Activated CD4-positive, alpha-beta memory T cell treated with anti-CD3 and anti-CD28 coated beads, Interleukin-2, amount 10 ng/mL, durations not matched to agents 7 days and 5 days (primary cell): ENCODE measurements at regions not wholly inside any gene's neighbourhood (a gene's known extent, or its start where the extent isn't known, plus 50 kb on each side); places are given as distances from the start of the nearest gene placed in this dataset.
A peak's percentile ranks its signal among the peaks of the same experiment; 100 is the strongest.

ENCODE experiments used
- CTCF ChIA-PET: fragments of 350-600 bp; sonication (Branson Sonifier 250); formaldehyde crosslinking; loops from one replicate; lab custom pipeline; 2021; ENCODE audit warnings: antibody characterized with exemption, inconsistent platforms; lab: Charles Lee
- POLR2A ChIA-PET: fragments of 350-600 bp; sonication (Branson Sonifier 250); formaldehyde crosslinking; loops from one replicate; lab custom pipeline; 2021; ENCODE audit warnings: antibody characterized with exemption; lab: Charles Lee
- DNase-seq: peaks from one replicate; pipeline ENCODE4 v3.0.0-alpha.2; 2020
- H3K27ac Mint-ChIP-seq: one replicate; pipeline ENCODE4 v1.8.0; 2021; ENCODE audit warnings: mild to moderate bottlenecking, mixed read lengths
- H3K27me3 Mint-ChIP-seq: one replicate; pipeline ENCODE4 v1.8.0; 2021; ENCODE audit warnings: mixed read lengths
- H3K36me3 Mint-ChIP-seq: one replicate; pipeline ENCODE4 v1.8.0; 2021; ENCODE audit warnings: low read depth, mixed read lengths
- H3K4me1 Mint-ChIP-seq: one replicate; pipeline ENCODE4 v1.8.0; 2021; ENCODE audit warnings: mixed read lengths
- H3K4me3 Mint-ChIP-seq: one replicate; pipeline ENCODE4 v1.8.0; 2021; ENCODE audit warnings: mild to moderate bottlenecking, mixed read lengths
- H3K9me3 Mint-ChIP-seq: one replicate; pipeline ENCODE4 v1.8.0; 2021; ENCODE audit warnings: mixed read lengths

- CTCF ChIA-PET: no interaction called here
- Mint-ChIP-seq H3K9me3 (no peaks in the 10 kb centered on the region), H3K27ac (no peak overlapping the region), H3K4me1 (peaks cover 9% of the 10 kb centered on the region), H3K27me3 (peaks cover 15% of the 10 kb centered on the region), H3K4me3 (no peak overlapping the region), H3K36me3 (no peaks in the 10 kb centered on the region)
- POLR2A ChIA-PET: no interaction called here
- no peak for DNase-seq
These were observed 321.4 kb upstream of the TNRC6C start for GRCh38 chr17:77636835-77637817.

DNA sequence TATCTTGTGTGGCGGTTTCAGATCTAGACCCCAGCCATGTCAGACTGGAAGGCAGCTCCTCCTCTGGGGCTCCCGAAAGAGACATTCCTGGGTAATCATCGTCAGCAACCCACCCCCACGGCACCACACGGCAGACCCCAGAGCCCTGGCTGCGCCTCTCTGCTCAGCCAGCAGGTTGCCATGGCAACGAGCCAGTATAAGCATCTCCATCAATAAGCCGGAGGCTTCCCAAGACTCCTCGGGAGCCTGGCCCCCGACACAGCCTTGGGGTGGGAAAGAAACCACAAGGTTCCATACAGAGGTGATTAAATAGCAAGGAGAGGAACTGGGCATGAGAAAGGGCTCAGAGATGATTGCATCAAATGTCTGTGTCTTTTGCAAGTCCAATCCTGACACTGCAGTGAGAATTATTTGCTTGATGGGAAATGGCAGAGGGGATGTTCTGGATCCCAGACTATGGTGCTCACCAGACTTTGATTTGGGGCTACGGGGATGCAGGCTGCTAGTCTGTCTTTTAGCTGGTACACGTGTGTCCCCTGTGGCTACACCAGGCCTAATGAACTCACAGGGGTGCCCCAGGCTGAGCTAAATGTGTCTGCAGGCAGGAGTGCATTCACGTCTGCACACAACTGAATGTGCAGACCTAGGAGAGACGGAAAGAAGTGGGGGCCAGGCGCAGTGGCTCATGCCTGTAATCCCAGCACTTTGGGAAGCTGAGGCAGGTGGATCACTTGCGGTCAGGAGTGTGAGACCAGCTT, 320.5 kb upstream of the TNRC6C start:
- no peaks in the 10 kb centered on the region for H3K9me3 Mint-ChIP-seq
- DNase-seq: no peak
- H3K27me3 Mint-ChIP-seq: peaks cover 15% of the 10 kb centered on the region
- H3K36me3 Mint-ChIP-seq: no peaks in the 10 kb centered on the region
- peaks cover 9% of the 10 kb centered on the region for H3K4me1 Mint-ChIP-seq
- ChIA-PET CTCF (no interaction called here), POLR2A (no interaction called here)
- H3K4me3 Mint-ChIP-seq: no peak overlapping the region
- H3K27ac Mint-ChIP-seq: no peak overlapping the region

DNA sequence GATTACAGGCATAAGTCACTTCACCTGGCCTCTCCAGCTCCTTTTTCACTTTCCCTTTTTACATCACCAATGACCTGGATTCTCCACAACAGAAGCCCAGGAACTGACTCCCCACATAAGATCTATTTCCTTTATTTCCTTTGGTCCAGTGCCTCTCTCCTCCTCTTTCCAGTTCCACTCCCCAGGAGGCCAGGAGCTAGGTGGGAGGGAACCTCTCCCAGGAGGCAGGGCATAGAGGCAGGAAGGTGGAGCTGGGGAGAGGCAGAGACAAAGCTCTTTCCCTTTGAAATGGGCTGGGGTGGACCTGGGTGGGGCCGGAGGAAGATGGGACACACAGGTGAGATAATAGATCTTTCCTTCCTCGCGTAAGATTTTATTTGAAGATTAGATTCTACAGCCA, 318.3 kb upstream of the TNRC6C start:
- Mint-ChIP-seq H3K4me1 (peaks cover 13% of the 10 kb centered on the region), H3K36me3 (no peaks in the 10 kb centered on the region), H3K27me3 (peaks cover 15% of the 10 kb centered on the region), H3K4me3 (no peak overlapping the region), H3K9me3 (no peaks in the 10 kb centered on the region), H3K27ac (no peak overlapping the region)
- no peak for DNase-seq
- POLR2A ChIA-PET: interaction anchor here (0.8 to 1.5 kb wide), 2 partner anchors 10 to 317 kb away, joined by 3 to 4 read pairs; no protein-coding TSS in a partner anchor
- CTCF ChIA-PET: no interaction called here

GRCh38 chr17:77640916-77641605, 317.4 kb upstream of the TNRC6C start:
- DNase-seq: no peak
- CTCF ChIA-PET: no interaction called here
- H3K27ac Mint-ChIP-seq: peak overlapping the region; percentile 18
- peaks cover 20% of the 10 kb centered on the region for H3K4me1 Mint-ChIP-seq
- POLR2A ChIA-PET: interaction anchor here (0.8 to 1.5 kb wide), 2 partner anchors 9 to 316 kb away, joined by 3 to 4 read pairs; no protein-coding TSS in a partner anchor
- H3K27me3 Mint-ChIP-seq: peaks cover 15% of the 10 kb centered on the region
- no peaks in the 10 kb centered on the region for H3K36me3 Mint-ChIP-seq
- H3K4me3 Mint-ChIP-seq: no peak overlapping the region
- no peaks in the 10 kb centered on the region for H3K9me3 Mint-ChIP-seq

- Mint-ChIP-seq H3K4me1 (peaks cover 24% of the 10 kb centered on the region), H3K27ac (no peak overlapping the region), H3K9me3 (no peaks in the 10 kb centered on the region), H3K36me3 (no peaks in the 10 kb centered on the region), H3K27me3 (peaks cover 15% of the 10 kb centered on the region), H3K4me3 (no peak overlapping the region)
- ChIA-PET POLR2A (no interaction called here), CTCF (no interaction called here)
- DNase-seq: no peak
These were observed 316.8 kb upstream of the TNRC6C start for GRCh38 chr17:77641718-77642117.

DNA sequence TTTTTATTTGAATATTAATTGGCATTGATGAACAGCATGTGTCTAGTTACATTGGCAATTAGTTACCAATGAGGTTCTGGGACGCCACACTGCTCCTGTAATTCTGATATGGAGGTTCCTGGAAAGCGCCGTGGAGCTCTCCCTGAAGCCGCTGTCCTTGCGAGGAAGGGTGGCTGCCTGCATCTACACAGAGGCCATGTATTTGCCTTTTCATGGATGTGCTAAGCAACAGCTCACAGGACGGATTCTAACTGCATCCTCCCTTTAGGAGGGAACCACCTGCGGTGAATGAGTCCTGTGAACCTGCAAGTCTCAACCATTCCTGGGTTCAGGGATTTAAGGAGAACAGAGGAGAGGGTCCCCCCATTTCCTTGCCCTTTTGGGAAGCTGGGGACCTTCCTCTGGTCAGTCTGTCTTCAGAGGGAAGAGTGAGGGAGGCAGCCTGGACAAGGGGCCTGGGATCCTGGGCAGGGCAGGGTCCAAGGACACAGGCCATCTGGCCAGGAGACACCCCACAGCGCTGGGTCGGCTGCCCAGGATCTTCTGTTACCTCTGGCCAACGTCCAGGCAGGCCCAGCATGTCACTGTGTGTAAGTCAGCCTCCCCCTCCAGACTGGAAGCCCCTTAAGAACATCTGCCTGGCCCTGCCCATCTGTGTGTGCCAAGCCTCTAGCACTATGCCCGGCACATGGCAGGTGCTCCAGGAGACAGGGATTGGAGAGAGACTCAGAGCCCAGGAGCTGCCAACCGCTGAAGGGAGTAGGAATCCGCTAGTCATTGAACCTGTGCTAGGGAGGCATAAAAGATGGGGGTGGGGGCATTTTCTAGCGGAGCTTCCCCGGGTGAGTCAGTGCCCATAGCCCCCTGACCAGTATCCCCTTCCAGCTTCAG, 314.1 kb upstream of the TNRC6C start:
- ChIA-PET CTCF (interaction anchor here (1.0 to 2.9 kb wide), 5 partner anchors 22 to 214 kb away, joined by 3 to 15 read pairs (median 4); no protein-coding TSS in a partner anchor), POLR2A (interaction anchor here (0.6 to 4.1 kb wide), 9 partner anchors 9 to 338 kb away, joined by 3 to 62 read pairs (median 4); partner anchors contain the start of gene TNRC6C)
- no peaks in the 10 kb centered on the region for H3K9me3 Mint-ChIP-seq
- peak overlapping the region; percentile 58 for H3K4me3 Mint-ChIP-seq
- peaks cover 2% of the 10 kb centered on the region for H3K36me3 Mint-ChIP-seq
- peaks cover 13% of the 10 kb centered on the region for H3K27me3 Mint-ChIP-seq
- peak; percentile 12 for DNase-seq
- H3K4me1 Mint-ChIP-seq: peaks cover 34% of the 10 kb centered on the region
- peak overlapping the region; percentile 81 for H3K27ac Mint-ChIP-seq

DNA sequence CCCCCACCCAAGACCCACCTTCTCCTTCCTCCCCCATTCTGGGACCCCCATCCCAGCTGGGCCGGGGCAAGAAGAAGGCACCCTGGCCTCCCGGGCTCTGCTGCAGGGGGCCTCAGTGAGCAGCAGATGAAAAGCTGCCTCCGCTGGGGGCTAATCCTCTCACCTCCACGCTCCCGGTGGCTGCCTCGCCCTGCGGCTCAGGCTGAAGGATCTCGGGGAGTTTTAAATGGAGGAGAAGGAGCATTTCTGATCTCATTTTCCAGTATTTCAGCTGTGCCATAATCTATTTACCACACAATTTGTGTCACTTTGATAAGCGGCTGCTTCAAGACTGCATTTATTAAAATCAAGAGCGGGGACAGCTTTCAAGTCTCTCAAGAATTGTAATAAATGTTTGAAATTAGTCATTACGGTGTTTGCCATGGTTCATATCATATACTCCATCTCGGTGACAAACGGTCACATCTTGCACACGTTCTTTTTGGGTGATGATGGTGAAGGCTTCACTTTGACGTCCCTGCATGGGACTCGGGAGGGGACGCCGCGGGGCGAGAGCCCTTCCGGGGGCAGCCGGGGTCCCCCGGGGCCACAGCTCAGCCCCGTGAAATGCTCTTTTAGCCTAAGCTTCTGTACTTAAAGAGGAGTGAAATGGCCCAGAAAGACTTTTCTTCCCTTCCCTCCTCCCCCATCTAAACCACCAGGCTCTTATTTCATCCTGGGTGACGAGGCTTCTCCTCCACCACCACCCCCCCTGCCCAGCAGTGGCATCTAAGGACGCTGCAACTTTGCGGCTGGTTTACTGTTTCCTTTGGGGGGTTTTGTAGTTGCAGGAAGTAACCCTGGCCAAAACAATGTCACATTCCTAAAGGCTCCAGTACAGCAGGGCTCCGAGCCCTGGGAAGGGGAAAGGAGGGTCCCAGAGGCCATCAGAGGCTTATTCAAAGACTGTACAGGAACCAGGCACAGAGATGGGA, 313.1 kb upstream of the TNRC6C start:
- DNase-seq: peak; percentile 72
- Mint-ChIP-seq H3K27me3 (peaks cover 10% of the 10 kb centered on the region), H3K4me1 (peaks cover 43% of the 10 kb centered on the region), H3K4me3 (peak overlapping the region; percentile 58), H3K36me3 (peaks cover 2% of the 10 kb centered on the region), H3K27ac (peak overlapping the region; percentile 89), H3K9me3 (no peaks in the 10 kb centered on the region)
- ChIA-PET POLR2A (interaction anchor here (0.6 to 4.1 kb wide), 9 partner anchors 9 to 337 kb away, joined by 3 to 62 read pairs (median 4); partner anchors contain the start of gene TNRC6C), CTCF (interaction anchor here (0.5 to 2.9 kb wide), 6 partner anchors 21 to 1408 kb away, joined by 3 to 15 read pairs (median 4); no protein-coding TSS in a partner anchor)

DNA sequence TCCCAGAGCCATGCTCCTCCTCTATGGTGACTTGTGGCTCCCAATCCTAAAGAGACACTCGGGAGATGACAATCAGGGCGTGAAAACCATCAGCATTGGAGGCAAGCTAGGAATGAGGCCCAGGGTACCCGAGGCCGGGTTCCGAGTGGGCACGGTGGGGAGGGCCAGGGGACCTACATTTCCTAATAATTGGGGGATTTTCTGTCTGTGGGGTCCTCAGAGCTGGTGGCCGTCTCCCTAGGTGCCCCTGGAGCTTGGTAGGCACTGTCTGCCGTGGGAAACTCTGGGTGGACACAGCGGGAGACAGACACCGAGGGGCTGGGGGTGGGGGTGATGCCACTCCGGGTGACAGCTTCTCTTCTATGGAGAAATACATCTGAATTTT, 312.5 kb upstream of the TNRC6C start:
- CTCF ChIA-PET: interaction anchor here (1.4 to 2.9 kb wide), 2 partner anchors 20 to 216 kb away, joined by 3 to 15 read pairs; no protein-coding TSS in a partner anchor
- H3K36me3 Mint-ChIP-seq: peaks cover 2% of the 10 kb centered on the region
- H3K4me1 Mint-ChIP-seq: peaks cover 46% of the 10 kb centered on the region
- POLR2A ChIA-PET: interaction anchor here (1.2 to 4.1 kb wide), 4 partner anchors 20 to 312 kb away, joined by 4 to 62 read pairs (median 10); partner anchors contain the start of gene TNRC6C
- no peaks in the 10 kb centered on the region for H3K9me3 Mint-ChIP-seq
- peak overlapping the region; percentile 50 for H3K4me3 Mint-ChIP-seq
- DNase-seq: no peak
- H3K27me3 Mint-ChIP-seq: peaks cover 4% of the 10 kb centered on the region
- peak overlapping the region; percentile 89 for H3K27ac Mint-ChIP-seq

DNA sequence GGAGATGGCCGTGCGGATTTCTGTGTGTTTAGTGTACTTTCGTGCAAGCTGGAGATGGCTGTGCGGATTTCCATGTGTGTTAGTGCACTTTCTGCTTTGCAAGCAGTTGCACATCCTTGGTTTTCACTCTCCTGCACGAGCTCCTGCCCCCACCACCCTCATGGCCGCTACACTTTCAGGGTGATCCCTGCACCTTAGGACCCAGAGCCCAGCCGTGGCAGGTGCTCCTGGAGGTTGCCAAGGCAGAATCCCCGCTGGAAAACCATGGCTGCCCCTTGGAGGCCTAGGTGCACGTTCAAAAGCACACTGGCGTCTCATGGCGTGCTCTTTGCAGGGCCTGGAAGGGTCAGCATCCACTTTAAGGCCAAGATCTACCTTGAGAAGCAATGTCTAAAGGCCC, 311.0 kb upstream of the TNRC6C start:
- H3K27ac Mint-ChIP-seq: no peak overlapping the region
- ChIA-PET CTCF (no interaction called here), POLR2A (interaction anchor here (4.1 kb wide), 1 partner anchor 18 kb away, joined by 62 read pairs; no protein-coding TSS in a partner anchor)
- DNase-seq: peak; percentile 9
- no peaks in the 10 kb centered on the region for H3K9me3 Mint-ChIP-seq
- no peaks in the 10 kb centered on the region for H3K27me3 Mint-ChIP-seq
- no peak overlapping the region for H3K4me3 Mint-ChIP-seq
- H3K4me1 Mint-ChIP-seq: peaks cover 46% of the 10 kb centered on the region
- H3K36me3 Mint-ChIP-seq: peaks cover 2% of the 10 kb centered on the region

GRCh38 chr17:77649717-77650211, 308.7 kb upstream of the TNRC6C start:
- ChIA-PET POLR2A (interaction anchor here (1.0 to 1.7 kb wide), 5 partner anchors 9 to 308 kb away, joined by 3 to 5 read pairs (median 4); partner anchors contain the start of gene TNRC6C), CTCF (interaction anchor here (0.8 to 1.4 kb wide), 3 partner anchors 39 to 364 kb away, joined by 3 to 4 read pairs (median 3); no protein-coding TSS in a partner anchor)
- H3K9me3 Mint-ChIP-seq: no peaks in the 10 kb centered on the region
- peaks cover 2% of the 10 kb centered on the region for H3K36me3 Mint-ChIP-seq
- DNase-seq: peak; percentile 21
- H3K4me3 Mint-ChIP-seq: no peak overlapping the region
- H3K27ac Mint-ChIP-seq: no peak overlapping the region
- peaks cover 38% of the 10 kb centered on the region for H3K4me1 Mint-ChIP-seq
- no peaks in the 10 kb centered on the region for H3K27me3 Mint-ChIP-seq
